ENCODE measurements at regions not wholly inside any gene's neighbourhood (a gene's known extent, or its start where the extent isn't known, plus 50 kb on each side); places are given as distances from the start of the nearest gene placed in this dataset.
"Not testable (repeated sequence)": the region's sequence is repeated elsewhere in the genome, so short reads cannot be mapped to it uniquely, and the experiment has no call there.

GRCh38 chr3:181987736-181988135, 276.0 kb downstream of the SOX2 start:
- DNase-seq = no peak

DNA sequence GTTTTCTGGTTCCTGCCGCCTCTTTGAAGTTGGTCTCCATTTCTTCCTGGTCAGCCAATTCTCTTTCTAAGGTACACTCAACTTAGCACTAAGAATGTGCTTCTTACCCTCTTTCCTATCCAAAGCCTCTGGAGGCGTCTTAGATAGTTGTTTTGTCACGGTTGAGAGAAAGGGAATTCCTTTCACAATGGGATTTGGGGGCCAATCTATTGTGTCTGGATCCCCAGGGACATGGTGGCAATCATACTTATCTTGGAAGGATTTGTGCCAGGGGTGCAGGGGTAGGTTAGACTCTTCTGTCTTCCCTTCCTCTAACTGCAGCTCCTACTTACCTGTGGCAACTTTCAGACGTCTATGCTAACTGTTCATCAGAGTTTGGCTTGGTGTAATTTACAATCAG, 287.1 kb downstream of the SOX2 start:
- DNase-seq = no peak

- no peak for DNase-seq
Measured at GRCh38 chr3:181999314-181999713, 287.6 kb downstream of the SOX2 start.

DNA sequence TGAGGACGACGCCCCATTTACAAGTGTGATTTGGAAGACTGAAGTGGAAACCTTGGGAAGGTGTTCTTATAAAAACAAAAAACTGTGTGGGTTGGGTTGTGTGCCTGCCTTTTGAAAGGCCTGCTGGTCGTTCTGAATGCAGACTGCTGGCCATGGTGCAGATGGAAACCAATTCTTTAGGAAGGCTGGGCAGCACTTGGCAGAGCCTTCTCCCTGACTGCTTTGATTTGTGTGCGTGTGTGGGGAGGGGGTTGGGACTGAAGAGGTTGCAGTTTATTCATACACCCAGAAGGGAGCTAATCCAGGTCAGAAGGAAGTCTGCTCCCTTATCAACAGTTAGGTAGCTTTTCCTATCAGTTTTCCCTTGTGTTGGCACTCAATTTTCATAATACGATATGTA, 288.7 kb downstream of the SOX2 start:
- DNase-seq = no peak

GRCh38 chr3:182005219-182005618, 293.5 kb downstream of the SOX2 start:
- peak; percentile 25 for DNase-seq

GRCh38 chr3:182005701-182006100, 294.0 kb downstream of the SOX2 start:
- DNase-seq = no peak

DNA sequence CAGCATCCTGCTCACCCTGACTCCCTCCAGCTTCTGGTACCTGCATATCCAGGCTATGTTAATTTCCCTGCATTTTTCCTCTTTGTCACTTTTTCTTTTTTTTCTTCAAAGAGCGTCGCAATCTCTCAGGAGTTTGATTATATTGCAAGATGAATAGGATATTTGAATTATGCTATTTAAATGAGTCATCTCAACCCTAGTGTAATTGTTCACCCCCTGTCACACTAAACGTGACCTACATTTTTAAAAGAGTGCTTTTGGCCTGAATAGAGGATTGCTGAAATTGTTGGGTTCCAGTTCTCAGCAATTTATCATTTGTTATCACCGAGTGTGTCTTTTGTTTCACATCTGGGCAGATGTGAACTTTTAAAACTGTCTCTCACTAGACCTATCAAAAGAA, 294.7 kb downstream of the SOX2 start:
- DNase-seq = no peak

DNA sequence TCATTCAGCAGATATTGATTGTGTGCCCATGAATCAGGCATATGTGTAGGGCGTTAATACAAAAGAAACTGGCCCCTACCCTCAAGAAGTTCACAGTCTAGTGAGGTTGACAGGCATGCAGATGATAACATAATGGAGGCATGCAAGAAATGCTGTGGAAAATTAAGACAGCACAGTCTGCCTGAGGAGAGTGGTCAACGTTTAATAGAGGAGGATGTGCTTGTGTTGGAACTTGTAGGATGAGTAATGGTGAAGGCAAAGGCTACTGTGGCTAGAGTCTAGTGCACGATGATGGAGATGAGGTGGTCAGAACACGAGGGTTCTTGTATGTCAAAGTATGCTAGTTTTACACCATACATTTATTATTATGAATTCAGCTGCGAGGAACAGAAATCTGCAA, 295.7 kb downstream of the SOX2 start:
- no peak for DNase-seq

DNA sequence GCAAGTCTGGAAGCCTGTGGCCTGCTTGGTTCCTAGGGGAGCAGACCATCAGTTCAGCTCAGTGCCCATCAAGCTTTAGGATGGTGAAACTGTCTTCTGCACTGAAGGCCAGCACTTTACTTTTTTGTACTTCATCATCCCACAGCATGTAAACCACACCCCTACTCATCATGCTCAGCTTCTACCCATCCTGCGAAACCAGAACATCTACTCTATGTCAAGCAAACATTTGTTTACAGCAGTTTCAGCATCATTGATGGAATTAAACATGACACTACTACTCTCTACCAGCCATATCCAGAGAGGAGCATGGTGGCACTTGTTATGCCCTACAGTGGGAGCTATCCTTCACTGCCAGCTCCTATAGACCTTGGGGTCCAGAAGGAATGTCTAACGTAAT, 306.6 kb downstream of the SOX2 start:
- DNase-seq = no peak

DNA sequence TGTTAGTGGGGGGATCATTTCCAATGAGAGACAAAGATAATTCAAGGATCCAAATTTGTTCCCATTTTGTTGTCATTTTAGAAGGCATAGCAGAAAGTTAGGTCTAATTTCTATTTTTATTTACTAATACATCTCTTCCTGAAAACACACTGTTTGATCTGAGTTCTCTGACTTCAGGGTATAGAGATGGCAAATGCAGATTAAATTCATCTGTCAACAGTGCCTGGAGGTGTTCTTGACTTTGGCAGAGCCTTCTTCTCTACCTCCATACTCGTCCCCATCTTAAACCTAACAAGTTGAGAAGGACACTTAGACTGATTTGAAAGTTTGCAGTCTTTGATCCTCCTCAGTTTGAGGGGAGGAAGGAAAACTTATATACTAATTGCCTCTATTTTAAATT, 308.2 kb downstream of the SOX2 start:
- no peak for DNase-seq

GRCh38 chr3:182023843-182024242, 312.1 kb downstream of the SOX2 start:
- no peak for DNase-seq

GRCh38 chr3:182027366-182027765, 315.6 kb downstream of the SOX2 start:
- no peak for DNase-seq

- no peak for DNase-seq
Measured at GRCh38 chr3:182028081-182028480, 316.4 kb downstream of the SOX2 start.

- not testable (repeated sequence) for DNase-seq
Measured at GRCh38 chr3:182034231-182034630, 322.5 kb downstream of the SOX2 start.

GRCh38 chr3:182035324-182035723, 323.6 kb downstream of the SOX2 start:
- no peak for DNase-seq

GRCh38 chr3:182036382-182036781, 324.7 kb downstream of the SOX2 start:
- DNase-seq = no peak

DNA sequence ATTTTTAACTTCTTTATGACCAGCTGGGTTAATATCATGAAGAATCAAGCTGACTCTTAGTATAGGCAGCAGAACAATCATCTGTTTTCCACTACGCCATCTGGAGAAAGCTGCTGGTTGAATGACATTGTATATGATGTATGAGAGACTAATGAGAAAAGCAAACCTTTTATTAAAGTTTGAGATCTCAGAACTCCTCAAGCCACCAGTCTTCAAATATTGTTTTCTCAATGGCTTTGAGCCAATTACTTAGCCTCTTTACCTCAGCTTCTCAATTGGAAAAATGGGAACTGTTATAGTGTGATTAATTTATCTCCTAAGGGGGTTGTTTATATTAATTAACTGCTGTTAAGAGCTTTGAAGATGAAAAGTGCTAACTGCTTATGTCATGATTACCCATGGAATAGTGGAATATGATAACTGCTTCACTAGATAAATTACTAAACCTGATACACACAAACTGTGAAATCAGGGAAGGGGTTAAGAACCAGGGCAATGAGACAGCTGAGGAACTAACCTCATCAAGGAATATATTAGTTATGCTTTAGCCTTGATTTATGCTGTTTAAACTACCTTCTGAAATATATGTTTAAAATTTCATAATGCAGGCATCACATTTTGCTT, 330.1 kb downstream of the SOX2 start:
- DNase-seq = no peak

GRCh38 chr3:182045736-182046135, 334.0 kb downstream of the SOX2 start:
- no peak for DNase-seq

DNA sequence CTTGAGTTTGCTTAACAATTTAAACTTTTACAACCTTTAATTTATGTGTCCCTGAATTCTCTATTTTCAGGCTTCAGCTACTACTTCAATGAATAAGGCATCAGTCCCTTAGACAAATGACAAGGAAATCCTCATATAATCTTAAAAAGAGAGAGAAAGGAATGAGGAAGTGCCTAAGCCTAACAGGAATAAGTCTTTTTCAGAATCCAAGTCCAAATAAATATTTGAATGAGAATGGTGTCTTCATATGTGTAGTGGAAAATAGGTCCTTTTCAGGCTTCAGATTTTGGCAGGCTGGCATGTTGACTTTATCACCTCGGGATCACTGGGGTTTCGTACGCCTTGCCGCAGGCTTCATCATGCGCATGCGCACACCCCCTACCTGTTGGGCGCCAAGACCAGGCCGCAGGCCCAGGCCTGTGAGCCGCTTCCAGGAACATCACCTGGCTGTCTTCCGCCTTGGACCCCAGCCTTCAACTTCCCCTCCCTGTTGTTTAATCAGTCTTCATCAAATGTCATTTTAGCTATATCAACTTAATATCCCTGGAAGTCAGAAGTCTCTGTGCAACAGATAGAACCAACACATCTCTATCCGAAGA, 334.5 kb downstream of the SOX2 start:
- DNase-seq = no peak

- DNase-seq = no peak
Measured at GRCh38 chr3:182050932-182051331, 339.2 kb downstream of the SOX2 start.

GRCh38 chr3:182052332-182052731, 340.6 kb downstream of the SOX2 start:
- DNase-seq = no peak

DNA sequence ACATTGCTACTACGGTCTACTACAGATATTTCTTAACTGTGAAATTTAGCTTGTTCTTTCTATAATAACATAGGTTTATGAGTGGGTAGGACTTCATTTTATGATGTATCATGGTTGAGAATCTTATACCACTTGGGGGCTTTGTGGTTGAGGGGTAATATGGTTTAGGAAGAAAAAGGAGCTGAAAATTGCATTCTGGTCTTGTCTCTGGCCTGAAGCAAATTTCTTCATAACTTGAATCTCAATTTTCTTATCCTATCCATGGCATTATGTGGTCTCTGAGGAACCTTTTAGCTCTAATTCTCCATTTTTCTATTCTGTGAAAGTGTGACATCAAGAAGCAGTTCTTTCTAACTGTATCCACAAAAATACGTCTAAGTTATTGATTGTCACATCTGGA, 341.0 kb downstream of the SOX2 start:
- DNase-seq = no peak

DNA sequence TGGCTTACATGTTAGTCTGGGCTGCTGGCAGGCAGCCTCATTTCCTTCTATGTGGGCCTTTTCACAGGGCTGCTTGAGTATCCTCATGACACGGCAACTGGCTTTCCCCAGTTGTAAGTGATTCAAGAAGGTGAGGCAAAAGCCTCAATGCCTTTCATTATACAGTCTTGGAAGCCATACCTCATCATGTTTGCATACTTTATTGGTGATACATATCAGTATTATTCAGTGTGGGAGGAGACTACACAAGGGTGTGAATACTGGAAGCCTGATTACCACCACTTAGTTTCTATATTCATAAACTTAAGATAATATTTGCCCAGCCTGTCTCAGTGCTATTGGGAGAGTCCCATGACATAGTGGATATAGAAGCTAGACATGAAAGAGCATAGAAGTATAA, 346.8 kb downstream of the SOX2 start:
- no peak for DNase-seq

DNA sequence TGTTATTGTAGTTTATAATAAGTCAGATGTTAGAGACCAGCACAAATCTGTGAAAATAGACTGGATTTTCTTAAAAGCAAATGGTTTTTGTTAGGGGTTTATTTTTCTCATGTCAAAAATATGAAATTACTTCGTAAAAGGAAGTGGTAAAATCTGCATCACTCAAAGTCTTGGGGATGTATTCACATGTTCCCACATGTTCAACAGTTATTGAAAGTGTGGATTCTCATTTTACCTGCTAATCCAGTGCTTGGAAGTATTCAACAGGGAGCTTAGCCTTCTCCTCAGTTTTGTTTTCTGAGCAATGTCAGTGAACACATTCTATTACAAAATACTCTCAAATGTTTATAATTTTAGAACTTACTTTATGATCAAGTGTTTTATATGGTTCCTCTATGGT, 352.0 kb downstream of the SOX2 start:
- DNase-seq = no peak
